MV-4-11 (cell line): ENCODE measurements at regions not wholly inside any gene's neighbourhood (a gene's known extent, or its start where the extent isn't known, plus 50 kb on each side); places are given as distances from the start of the nearest gene placed in this dataset.

Source experiments
- DNase-seq: peaks from one replicate; lab custom pipeline; 2025; lab: John Stamatoyannopoulos, UW

DNA sequence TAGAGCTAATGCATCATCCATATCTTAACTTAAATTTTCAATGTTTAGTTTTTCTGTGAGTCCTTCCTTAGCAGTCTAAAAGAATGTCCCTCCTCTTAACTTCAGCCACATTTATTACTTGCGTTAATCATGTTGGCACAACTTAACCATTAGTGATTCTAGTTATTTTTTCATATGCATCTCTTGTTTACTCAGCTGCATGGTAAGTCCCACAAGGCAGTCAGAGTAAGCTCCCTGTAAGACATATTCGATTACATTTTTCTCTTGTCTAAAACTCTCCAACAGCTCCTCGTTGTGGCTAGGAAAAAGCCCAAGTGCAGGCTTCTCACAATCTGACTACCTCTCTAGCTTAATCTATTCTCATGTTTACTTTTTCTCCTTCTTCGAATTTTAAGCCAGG lies 2045.3 kb upstream of the PIK3C3 start:
- DNase-seq: no peak

DNA sequence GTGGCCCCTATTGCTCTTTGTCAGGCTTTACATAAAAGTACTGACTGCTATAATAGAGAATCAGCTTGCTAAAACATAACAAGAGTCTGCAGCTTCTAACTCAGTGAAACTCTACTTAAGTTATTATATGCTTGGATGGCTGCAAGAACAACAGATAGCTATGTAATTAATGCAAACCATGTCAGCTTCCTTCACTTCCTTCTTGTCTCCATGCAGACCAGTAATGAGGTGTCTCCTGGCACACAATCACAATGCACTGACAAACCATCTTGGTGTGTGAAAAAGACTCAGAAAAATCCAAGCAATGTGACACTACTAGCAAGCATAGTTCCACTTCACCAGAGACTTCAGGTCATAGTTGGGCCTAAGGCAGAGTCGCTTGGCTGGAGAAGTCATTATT lies 2068.9 kb upstream of the PIK3C3 start:
- no peak for DNase-seq

DNA sequence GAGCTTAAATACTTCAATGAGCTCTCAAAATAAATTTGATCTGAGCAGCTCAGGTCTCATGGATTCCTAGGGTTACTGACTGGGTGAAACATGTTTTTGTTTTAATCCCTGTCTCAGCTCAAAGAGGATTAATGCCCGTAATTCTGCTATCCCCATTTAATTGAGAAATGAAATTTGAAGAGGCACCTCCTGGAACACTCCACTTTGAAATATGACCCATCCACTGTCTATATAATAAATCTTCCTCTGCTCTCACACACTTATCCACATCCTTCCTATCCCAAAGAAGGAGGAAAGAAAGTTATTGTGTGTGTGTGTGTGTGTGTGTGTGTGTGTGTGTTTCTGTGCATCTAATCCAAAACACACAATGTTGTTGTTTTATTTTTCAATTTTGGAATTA lies 2082.4 kb upstream of the PIK3C3 start:
- DNase-seq: no peak

DNA sequence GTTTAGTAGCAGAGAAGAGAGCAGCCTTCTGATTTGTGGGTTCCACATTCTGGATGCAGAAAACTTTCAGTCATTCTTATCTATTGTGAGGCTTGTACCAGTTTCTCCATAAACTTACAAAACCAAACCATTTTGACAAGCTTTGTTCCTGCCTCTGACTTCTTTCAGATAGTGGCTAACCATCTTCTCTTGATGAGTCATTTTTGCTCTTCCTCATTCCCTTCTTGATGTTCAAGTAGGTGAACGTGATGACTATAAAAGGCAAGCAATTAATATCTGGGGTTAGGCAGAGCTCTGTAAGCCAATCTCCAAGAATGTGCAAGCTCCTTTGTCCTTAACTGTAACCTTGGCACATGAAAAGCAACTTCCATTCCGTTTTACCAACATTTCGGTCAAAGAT lies 2083.1 kb upstream of the PIK3C3 start:
- DNase-seq: no peak

GRCh38 chr18:39870591-39870990 lies 2084.4 kb upstream of the PIK3C3 start:
- no peak for DNase-seq

DNA sequence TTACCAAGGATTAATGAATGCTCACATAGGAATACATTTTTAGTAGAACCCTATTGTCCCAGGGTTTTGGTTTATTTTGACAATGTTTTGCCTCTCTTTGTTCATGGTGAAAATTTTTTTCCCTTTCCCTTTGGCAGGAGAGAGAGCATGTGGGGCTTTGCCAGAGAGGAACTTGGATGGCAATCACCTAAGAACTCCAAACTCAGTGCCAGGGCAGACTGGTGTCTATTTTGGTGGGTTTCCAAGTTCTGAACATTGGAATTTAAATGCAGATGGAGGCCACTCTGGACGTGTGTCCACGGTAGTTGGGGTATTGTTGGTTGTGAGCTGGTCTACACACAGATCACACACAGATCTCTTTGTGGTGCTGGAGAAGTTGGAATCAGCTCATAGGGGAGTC lies 2091.1 kb upstream of the PIK3C3 start:
- DNase-seq: no peak

DNA sequence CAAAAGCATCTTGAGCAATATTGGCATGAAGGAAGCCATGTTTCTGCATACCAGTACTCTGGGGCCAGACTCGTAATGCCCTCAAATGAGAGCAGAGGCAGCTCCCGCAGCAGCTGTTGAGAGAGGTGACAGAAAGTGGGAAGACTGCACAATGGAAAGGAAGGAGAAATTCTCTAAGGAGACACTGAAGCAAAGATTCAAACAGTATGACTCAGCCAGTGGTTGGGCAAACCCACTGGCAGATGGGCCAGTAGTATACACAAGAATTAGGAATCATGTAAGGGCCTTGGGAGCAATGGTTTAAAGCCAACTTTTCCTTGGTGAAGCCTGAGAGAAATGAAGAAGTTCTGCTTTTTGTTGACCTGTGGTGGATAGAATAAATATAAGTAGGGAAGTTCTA lies 2092.7 kb upstream of the PIK3C3 start:
- DNase-seq: no peak

DNA sequence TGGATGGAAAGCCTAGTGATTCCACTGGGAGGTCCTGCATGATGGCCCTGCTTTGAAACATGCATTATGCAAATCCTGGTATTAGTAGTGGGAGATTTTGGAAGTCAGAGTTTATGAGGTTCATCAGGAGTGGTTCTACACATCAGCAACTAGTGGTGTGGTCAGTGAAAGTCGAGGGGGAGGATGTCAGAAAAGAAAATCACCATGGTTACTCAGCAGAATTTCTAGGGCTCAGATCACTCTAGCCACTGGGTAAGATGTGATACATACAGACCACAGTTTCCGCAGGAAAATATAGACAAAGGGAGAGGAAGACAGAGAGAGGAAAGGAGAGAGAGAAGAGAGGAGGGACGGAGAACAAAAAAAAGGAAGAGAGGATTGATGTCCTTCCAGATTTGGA lies 2100.7 kb upstream of the PIK3C3 start:
- DNase-seq: no peak

GRCh38 chr18:39846265-39846664 lies 2108.8 kb upstream of the PIK3C3 start:
- DNase-seq: no peak

GRCh38 chr18:39845631-39846030 lies 2109.4 kb upstream of the PIK3C3 start:
- DNase-seq: no peak

DNA sequence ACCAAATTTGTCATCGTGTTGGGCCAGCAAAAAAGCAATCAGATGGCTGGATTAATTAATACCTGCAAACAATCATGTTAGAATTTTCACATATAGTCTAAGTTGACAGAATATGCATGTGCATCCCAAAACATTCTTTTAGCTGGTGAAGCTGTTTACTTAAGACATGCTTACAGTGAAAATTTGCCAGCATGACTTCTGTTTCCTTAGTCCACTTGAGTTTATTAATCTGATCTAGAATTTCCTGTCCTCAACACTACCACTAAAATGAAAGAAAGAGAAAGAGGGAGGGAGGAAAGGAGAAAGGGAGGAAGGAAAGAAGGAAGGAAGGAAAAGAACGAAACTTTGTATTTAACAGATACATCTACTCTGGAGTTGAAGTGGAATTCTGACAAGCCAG lies 2109.9 kb upstream of the PIK3C3 start:
- no peak for DNase-seq

DNA sequence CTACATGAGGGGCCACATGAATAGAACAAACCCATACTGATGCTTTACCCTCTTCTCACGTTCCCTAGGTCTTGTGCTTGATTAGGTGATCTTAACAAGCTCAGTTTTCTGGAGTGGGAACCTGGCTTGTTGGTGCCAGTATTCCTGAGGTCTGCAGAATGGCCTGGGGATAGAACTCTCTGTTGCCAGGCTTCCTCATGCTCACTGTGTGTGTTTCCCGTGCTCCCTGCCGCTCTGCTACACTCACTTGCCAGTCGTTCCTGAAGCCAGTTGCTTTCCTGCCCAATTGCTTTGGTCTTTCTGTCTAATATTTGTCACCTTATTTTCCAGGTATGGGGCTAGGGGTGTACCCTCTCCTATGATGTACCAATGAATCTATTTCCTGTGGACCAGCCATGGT lies 2111.5 kb upstream of the PIK3C3 start:
- DNase-seq: no peak

GRCh38 chr18:39842366-39842914 lies 2112.6 kb upstream of the PIK3C3 start:
- no peak for DNase-seq

GRCh38 chr18:39841482-39842365 lies 2113.3 kb upstream of the PIK3C3 start:
- DNase-seq: no peak

DNA sequence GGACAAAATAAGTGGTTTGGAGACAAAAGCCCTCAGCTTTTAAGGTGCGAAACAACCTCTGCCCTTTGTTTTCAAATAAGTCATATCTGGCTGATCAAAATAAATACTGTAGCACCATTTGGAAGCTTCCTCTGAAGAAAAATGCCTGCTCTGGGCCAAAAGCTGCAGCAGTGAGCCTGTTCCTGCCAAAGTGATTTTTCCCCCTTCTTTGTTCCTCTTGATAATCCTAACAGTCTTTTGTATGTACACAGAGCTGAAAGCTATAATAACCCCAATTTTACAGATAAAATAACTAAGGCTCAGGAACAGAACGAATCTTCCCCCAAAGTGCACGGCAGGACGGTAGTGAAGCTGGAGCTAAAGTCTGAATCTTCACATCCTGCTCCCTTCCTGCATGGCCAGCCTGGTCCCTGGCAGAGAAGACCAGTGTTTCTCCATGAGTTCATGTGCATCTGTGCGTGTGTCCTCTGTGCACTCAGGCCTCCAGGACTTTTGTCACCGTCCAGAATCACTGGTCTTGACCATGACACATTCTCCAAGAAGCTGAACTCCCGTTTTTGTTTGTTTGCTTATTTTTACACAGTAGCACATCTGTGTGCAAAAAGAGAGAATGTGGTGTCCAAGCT lies 2114.1 kb upstream of the PIK3C3 start:
- no peak for DNase-seq

DNA sequence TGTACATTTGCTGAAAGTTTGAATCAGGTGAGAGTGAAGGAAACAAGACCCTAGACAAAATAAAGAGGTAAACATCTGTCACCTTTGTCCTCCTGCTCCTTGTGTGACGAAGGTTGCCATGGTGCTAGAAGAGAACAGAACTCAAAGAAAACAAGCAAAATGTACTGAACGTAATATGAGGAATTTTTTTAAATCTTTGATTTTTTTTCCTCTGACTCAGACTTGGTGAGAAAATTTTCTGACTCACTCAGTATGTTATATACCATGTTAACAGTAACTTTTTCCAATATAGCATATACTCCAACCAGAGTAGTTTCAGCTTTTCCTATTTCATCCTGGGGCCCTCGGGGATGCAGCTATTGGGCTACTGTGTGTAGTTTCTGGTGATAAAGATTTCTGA lies 2114.6 kb upstream of the PIK3C3 start:
- no peak for DNase-seq

GRCh38 chr18:39839782-39840181 lies 2115.3 kb upstream of the PIK3C3 start:
- no peak for DNase-seq

GRCh38 chr18:39838831-39839230 lies 2116.2 kb upstream of the PIK3C3 start:
- DNase-seq: no peak

- DNase-seq: no peak
These were observed 2119.6 kb upstream of the PIK3C3 start for GRCh38 chr18:39835303-39836030.

DNA sequence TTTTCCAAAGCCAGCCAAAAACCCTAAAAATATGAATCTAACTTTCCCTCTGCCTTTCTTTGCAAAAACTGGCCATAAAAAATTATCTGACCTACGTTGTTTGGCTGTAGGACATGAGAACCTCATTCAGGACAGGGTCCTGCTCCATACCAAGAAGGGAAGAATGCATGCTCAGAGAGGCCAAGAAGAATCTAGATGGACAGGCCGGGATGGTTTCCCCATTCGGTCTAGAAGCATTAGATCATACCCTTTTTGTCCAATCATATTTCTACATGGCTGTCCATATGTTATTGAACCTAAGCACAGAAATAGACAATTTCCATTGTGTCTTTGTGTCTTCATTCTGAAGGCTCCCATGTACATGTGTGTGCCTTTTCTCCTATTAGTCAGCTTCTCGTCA lies 2120.4 kb upstream of the PIK3C3 start:
- DNase-seq: no peak

- DNase-seq: no peak
These were observed 2129.4 kb upstream of the PIK3C3 start for GRCh38 chr18:39825485-39826150.

GRCh38 chr18:39806525-39806924 lies 2148.5 kb upstream of the PIK3C3 start:
- no peak for DNase-seq
